HG02759 (cell line): ENCODE measurements at regions not wholly inside any gene's neighbourhood (a gene's known extent, or its start where the extent isn't known, plus 50 kb on each side); places are given as distances from the start of the nearest gene placed in this dataset.

Experiments
- ATAC-seq: cut with Tn5 transposase; IDR thresholded peaks from one replicate; pipeline ENCODE4 v1.9.1; 2021; ENCODE audit warnings: mild to moderate bottlenecking, moderate library complexity; ENCODE audit not compliant: unreplicated experiment

DNA sequence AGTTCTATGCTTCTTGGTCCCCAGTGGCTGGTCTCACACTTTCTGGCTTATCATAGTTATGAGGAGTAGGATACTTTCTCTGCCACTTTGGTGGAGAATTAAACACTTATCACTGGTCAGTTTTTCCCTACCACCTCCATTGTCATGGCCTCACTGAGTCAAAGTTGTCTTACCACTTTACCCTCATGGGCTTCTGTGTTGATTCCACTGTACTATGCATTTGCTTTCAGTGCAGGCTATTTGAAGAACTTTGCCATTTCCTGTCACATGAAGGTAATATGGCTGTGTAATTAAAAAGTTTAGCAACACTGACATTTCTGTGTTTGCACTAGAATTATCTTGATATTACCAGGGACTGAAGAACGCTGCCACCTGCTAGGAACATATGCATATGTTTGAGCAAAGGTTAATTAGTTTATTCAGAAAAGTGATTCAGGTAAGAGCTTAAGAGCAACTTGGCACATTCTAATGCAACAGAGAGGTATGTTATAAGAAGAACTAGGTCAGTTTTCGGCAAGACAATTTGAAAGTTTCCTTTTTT is 377.3 kb downstream of the PDCD6IP start:
- no peak for ATAC-seq

DNA sequence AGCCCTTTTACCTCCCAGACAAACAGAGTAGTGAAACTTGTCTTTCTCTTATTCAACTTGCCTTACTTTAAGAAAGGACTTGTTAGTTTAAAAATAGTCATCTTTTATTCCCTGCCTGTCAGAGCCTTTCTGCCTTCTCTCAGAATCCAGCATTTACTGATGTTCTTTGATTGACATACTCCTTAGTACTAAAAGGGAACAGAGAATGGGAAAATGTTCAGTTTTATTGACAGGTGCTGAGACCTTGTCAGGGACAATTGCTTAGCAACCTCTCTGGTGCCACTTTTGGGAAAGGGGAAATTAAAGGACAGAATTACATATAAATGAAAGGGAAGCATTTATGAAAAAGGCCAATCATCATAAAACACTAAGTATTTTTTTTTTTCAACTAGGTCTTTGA is 378.3 kb downstream of the PDCD6IP start:
- ATAC-seq = no peak

DNA sequence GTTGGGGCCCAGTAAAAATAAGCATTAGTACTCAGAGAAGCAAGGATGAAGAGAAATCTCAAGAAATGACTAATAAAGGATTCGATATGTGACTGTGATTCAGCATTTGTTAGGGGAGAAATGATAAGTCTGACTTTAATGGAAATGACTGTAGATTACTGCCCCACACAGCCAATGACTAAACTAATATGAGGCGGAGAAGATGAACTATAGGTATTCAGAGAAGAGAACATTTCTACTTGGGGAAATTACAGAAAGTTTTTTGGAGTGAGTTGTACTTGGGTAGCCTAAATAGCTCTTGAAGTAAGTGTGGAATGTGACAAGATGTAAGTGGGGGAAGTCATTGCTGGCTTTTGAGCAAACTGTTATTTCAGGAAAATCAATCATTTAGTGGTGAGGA is 380.0 kb downstream of the PDCD6IP start:
- no peak for ATAC-seq

DNA sequence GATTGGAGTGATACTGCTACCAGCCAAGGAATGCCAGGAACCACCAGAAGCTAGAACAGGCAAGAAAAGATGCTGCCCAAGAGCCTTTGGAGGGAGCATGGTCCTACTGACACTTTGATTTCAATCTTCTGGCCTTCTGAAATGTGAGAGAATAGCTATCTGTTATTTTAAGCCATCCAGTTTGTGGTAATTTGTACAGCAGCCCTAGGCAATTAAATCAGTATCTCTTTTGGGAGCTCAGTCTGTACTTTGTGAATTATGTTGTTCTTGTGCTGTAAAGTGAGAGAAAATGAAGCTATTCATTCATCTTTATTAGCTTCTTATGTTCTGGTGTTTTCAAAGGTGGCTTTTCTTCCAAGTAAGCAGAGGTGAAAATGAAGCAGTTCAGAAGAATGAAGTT is 381.3 kb downstream of the PDCD6IP start:
- ATAC-seq = no peak

DNA sequence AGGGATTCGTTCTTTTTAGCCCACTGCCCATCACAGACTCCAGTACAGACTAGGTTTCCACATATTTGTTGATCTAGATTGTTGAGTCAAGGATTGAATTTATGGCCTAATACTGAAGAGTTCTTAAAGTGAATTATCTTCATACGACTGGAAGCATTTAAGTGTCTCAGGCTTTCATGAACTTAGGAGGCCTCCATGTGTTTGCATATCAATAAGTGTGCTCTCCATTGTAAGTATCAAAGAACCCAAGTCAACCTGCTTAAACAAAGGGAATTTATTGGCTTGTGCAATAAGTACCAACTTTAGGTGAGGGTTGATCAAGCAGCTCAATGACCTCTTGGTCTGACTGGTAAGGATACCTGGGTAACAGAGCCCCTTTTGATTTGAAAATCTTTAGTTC is 382.1 kb downstream of the PDCD6IP start:
- ATAC-seq = no peak

DNA sequence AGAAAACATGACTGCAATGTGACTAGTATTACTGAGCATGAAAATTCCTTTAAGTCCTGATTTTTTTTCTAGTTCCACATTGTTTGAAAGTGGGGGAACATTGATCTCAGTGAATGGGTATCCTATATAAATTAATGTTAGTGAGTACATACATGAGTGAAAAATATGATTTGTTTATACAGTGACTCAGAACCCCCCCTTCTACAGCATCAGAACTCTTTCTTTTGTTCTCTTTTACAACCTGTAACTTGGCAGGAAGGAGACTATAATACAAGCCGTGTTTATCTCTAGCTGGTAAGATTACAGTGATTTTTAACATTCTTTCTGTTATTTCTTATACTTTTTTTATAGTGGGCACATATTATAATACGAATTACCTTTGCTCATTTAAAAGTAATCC is 384.7 kb downstream of the PDCD6IP start:
- no peak for ATAC-seq

GRCh38 chr3:34183611-34184340 is 385.3 kb downstream of the PDCD6IP start:
- no peak for ATAC-seq

DNA sequence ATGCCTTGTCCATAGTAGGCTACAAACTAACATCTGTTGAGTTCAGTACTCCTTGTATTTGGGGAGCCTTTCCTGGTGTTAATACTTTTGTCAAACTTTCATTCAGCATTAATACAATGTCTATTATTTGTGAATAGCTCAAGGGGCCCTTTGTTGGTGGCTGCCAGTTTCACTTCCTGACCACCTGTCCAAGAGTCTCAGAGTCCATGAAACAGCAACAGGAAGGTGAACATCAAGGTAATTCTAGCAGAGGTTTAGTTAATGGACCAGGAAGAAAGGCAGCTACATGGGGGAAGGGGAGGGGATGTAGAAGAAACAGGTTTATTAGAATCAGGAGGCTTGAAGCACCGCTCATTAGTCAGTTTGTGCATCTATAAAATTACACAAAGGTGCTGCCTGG is 386.9 kb downstream of the PDCD6IP start:
- ATAC-seq = no peak

DNA sequence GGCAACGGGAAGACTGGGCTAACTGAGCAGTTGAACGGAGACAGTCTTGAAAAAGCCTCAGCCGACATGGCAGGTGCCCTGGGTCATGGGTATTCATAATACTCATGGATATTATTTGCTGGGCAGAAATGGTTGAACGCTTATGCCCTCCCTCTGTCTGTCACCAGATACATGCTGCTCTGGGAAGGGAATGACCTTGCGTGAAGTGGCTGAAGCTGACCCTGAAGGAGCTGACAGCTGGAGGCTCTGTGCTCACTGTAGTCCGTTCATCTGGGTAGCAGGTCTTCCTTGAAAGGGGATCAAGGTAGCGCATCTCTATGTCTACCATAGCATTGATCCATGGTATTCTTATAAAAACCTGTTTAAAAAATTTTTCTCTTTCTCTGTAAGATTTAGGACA is 390.7 kb downstream of the PDCD6IP start:
- ATAC-seq = no peak

DNA sequence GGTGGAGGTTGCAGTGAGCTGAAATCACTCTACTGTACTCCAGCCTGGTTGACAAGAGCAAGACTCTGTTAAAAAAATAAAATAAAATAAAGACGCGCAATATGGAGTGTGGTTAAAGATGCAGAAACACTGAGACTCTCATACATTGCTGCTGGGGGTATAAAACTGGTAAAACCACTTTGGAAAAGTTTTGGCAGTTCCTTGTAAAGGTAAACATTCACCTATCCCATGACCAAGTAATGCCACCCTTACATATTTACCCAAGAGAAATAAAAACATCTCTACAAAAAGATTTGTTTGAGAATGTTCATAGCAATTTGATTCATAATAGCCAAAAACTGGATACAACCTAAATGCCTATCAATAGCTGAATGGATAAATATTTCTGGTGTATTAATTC is 398.5 kb downstream of the PDCD6IP start:
- no peak for ATAC-seq

DNA sequence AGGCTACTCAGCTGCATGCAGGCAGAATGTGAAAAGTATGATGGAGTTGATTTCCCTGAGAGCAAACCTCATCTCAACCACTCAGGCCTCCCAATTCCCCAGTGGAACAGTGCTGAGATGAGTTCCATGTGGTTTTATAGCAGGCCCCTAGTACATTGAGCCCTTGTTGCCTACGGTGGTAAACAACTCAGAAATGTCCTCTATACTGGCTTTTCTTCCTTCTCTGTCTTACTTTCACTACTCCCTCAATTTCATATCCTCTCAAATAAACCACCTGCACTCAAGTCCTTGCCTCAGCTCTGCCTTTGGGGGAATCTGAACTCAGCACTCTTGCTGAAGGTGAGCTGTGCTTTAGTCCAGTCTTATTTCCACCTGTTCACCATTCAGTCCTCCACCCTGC is 399.9 kb downstream of the PDCD6IP start:
- peak; percentile 42 for ATAC-seq

GRCh38 chr3:34200576-34200975 is 402.1 kb downstream of the PDCD6IP start:
- ATAC-seq = peak; percentile 93

- ATAC-seq = no peak
Measured at GRCh38 chr3:34202975-34203374, 404.5 kb downstream of the PDCD6IP start.

DNA sequence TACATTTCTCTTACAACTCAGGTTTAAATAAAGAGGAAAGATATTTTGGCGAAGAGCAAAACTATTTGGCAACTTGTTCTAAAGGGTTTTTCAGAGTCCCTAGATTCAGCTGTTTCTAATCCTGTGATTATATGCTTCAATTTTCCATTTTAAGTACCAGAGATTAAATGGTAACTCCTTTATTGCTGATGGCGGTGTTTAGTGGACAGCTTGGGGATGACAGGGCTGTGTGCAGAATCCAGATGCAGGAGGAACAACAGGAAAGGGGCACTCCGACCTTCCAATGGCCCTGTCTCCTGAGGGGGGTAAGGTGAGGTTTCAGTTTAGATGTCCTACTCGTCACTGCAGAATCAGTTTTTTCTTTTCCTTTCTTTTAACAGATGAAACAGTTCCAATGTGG is 405.0 kb downstream of the PDCD6IP start:
- ATAC-seq = no peak

GRCh38 chr3:34207002-34207401 is 408.6 kb downstream of the PDCD6IP start:
- no peak for ATAC-seq

- ATAC-seq = no peak
Measured at GRCh38 chr3:34207806-34208205, 409.4 kb downstream of the PDCD6IP start.

DNA sequence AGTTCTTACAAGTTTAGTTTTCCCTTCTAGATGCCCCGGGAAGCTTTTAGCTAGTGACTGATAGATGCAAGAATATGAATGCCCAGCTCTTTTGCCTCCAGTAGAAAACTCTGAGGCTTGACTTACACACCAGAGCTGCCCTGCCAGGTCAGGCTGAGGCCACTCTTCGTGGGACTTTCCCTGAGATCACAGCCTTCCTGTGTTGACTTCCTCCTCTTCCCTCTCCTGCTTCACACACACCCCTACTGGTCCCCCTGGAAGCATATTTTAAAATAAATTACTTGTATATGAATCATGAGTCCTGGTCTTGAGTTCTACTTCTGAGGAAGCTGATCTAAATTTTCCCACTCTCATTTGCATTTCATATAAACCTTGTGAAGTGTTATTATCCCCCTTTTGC is 413.7 kb downstream of the PDCD6IP start:
- ATAC-seq = no peak

DNA sequence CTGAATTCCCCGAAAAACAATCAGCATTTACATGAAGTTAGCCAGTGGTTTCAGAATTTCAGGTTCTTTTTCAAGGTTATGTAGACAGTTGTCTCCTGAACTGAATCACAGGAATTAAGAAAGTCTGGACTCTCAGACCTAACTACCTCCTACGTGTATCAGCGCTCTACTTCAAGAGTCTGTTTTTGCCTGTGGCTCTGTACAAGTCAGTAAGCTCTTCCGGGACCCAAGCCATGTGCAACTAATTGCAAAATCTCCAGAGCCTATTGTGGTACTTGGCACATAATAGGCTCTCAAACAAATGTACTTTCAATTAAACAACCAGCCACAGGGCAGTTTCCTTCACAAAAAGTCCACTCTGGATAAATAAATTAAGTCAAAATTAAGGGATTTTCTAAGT is 414.2 kb downstream of the PDCD6IP start:
- ATAC-seq = no peak

GRCh38 chr3:34213478-34213877 is 415.0 kb downstream of the PDCD6IP start:
- ATAC-seq = no peak

- no peak for ATAC-seq
Measured at GRCh38 chr3:34216711-34217335, 418.4 kb downstream of the PDCD6IP start.

- no peak for ATAC-seq
Measured at GRCh38 chr3:34218706-34219385, 420.4 kb downstream of the PDCD6IP start.

DNA sequence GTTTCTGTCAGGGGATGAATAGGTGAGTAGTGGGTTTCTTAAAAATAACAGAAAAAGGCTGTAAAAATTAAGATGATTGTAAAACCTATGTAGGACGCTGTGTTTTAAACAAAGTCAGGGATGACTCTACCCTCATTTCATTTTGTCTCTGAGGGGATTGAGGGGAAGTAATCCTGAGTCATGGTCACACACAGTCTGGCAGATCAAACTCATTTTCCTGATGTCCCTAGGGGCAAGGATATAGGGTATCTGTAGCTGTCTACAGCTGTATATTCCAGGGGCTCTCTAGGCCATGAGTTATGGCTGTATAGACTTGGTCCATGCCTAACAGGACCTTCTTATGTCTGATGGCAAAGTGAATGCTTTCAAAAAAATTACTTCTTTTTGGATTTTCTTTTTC is 421.1 kb downstream of the PDCD6IP start:
- no peak for ATAC-seq
